ENCODE measurements at regions not wholly inside any gene's neighbourhood (a gene's known extent, or its start where the extent isn't known, plus 50 kb on each side); places are given as distances from the start of the nearest gene placed in this dataset.

GRCh38 chr2:188046437-188046836, 245.2 kb upstream of the GULP1 start:
- DNase-seq: no peak
- H3K4me3 ChIP-seq: no peak overlapping the region
- H3K9ac ChIP-seq (ENCODE audit: insufficient read depth in 1 of 2, low read length in 2 of 2): no peak overlapping the region
- H3K4me1 ChIP-seq (ENCODE audit: control insufficient read depth in 5 of 5, insufficient read depth in 5 of 5, low read length in 5 of 5): peaks cover 0 to 3% (median 0%) of the 10 kb centered on the region in 5 donors
- no peaks in the 10 kb centered on the region for H3K36me3 ChIP-seq (ENCODE audit: control insufficient read depth in 4 of 4, insufficient read depth in 4 of 4, low read length in 4 of 4)
- no peak for TF ChIP-seq CTCF (IDR thresholded peaks at IDR 0.05; ENCODE audit: control extremely low read depth, extremely low read depth)
- ATAC-seq (ENCODE audit: insufficient read depth, low FRiP score): no peak
- H3K27ac ChIP-seq (ENCODE audit: low read depth in 1 of 2, low read length in 1 of 2): no peak overlapping the region
- no peaks in the 10 kb centered on the region for H3K27me3 ChIP-seq (ENCODE audit: control insufficient read depth in 3 of 3, insufficient read depth in 3 of 3, low read length in 2 of 3)
- peaks cover 0 to 2% (median 0%) of the 10 kb centered on the region in 4 donors for H3K9me3 ChIP-seq (ENCODE audit: control insufficient read depth in 4 of 4, insufficient read depth in 3 of 4, low read length in 3 of 4)
- 86 to 87% methylated on average over 3 of the region's 3 CpGs for WGBS, 2 donors

GRCh38 chr2:188047735-188048134, 243.9 kb upstream of the GULP1 start:
- Histone ChIP-seq H3K9ac (ENCODE audit: insufficient read depth in 1 of 2, low read length in 2 of 2) (no peak overlapping the region), H3K36me3 (ENCODE audit: control insufficient read depth in 4 of 4, insufficient read depth in 4 of 4, low read length in 4 of 4) (no peaks in the 10 kb centered on the region), H3K9me3 (ENCODE audit: control insufficient read depth in 4 of 4, insufficient read depth in 3 of 4, low read length in 3 of 4) (peaks cover 0 to 2% (median 0%) of the 10 kb centered on the region in 4 donors), H3K27me3 (ENCODE audit: control insufficient read depth in 3 of 3, insufficient read depth in 3 of 3, low read length in 2 of 3) (no peaks in the 10 kb centered on the region), H3K4me3 (no peak overlapping the region), H3K27ac (ENCODE audit: low read depth in 1 of 2, low read length in 1 of 2) (no peak overlapping the region), H3K4me1 (ENCODE audit: control insufficient read depth in 5 of 5, insufficient read depth in 5 of 5, low read length in 5 of 5) (peaks cover 0 to 3% (median 0%) of the 10 kb centered on the region in 5 donors)
- no peak for TF ChIP-seq CTCF (IDR thresholded peaks at IDR 0.05; ENCODE audit: control extremely low read depth, extremely low read depth)
- ATAC-seq (ENCODE audit: insufficient read depth, low FRiP score) (no peak), DNase-seq (no peak)
- WGBS, 2 donors: 87 to 92% methylated on average over 2 of the region's 2 CpGs

GRCh38 chr2:188050726-188051125, 240.9 kb upstream of the GULP1 start:
- Histone ChIP-seq H3K27me3 (ENCODE audit: control insufficient read depth in 3 of 3, insufficient read depth in 3 of 3, low read length in 2 of 3) (no peaks in the 10 kb centered on the region), H3K36me3 (ENCODE audit: control insufficient read depth in 4 of 4, insufficient read depth in 4 of 4, low read length in 4 of 4) (no peaks in the 10 kb centered on the region), H3K27ac (ENCODE audit: low read depth in 1 of 2, low read length in 1 of 2) (no peak overlapping the region), H3K4me3 (no peak overlapping the region), H3K4me1 (ENCODE audit: control insufficient read depth in 5 of 5, insufficient read depth in 5 of 5, low read length in 5 of 5) (peaks cover 0 to 3% (median 0%) of the 10 kb centered on the region in 5 donors), H3K9me3 (ENCODE audit: control insufficient read depth in 4 of 4, insufficient read depth in 3 of 4, low read length in 3 of 4) (no peaks in the 10 kb centered on the region), H3K9ac (ENCODE audit: insufficient read depth in 1 of 2, low read length in 2 of 2) (no peak overlapping the region)
- ATAC-seq (ENCODE audit: insufficient read depth, low FRiP score) (no peak), DNase-seq (no peak)
- TF ChIP-seq CTCF (IDR thresholded peaks at IDR 0.05; ENCODE audit: control extremely low read depth, extremely low read depth): no peak
- WGBS, 2 donors: 68 to 78% methylated on average over 2 of the region's 2 CpGs

GRCh38 chr2:188051706-188052105, 240.0 kb upstream of the GULP1 start:
- WGBS, 2 donors: 96 to 99% methylated on average over 1 of the region's 1 CpG
- no peak overlapping the region for H3K9ac ChIP-seq (ENCODE audit: insufficient read depth in 1 of 2, low read length in 2 of 2)
- no peak for TF ChIP-seq CTCF (IDR thresholded peaks at IDR 0.05; ENCODE audit: control extremely low read depth, extremely low read depth)

More at GRCh38 chr2:188051706-188052105, 240.0 kb upstream of the GULP1 start:
- Histone ChIP-seq H3K4me3 (no peak overlapping the region), H3K9me3 (ENCODE audit: control insufficient read depth in 4 of 4, insufficient read depth in 3 of 4, low read length in 3 of 4) (no peaks in the 10 kb centered on the region), H3K36me3 (ENCODE audit: control insufficient read depth in 4 of 4, insufficient read depth in 4 of 4, low read length in 4 of 4) (no peaks in the 10 kb centered on the region), H3K27ac (ENCODE audit: low read depth in 1 of 2, low read length in 1 of 2) (no peak overlapping the region), H3K4me1 (ENCODE audit: control insufficient read depth in 5 of 5, insufficient read depth in 5 of 5, low read length in 5 of 5) (peaks cover 0 to 3% (median 0%) of the 10 kb centered on the region in 5 donors), H3K27me3 (ENCODE audit: control insufficient read depth in 3 of 3, insufficient read depth in 3 of 3, low read length in 2 of 3) (no peaks in the 10 kb centered on the region)
- DNase-seq (no peak), ATAC-seq (ENCODE audit: insufficient read depth, low FRiP score) (no peak)

Measured in lung (tissue), 11 donors.